SU-DHL-6 (cell line): ENCODE measurements at regions not wholly inside any gene's neighbourhood (a gene's known extent, or its start where the extent isn't known, plus 50 kb on each side); places are given as distances from the start of the nearest gene placed in this dataset.

Experiments used
- CTCF ChIP-seq: fragments of 200-600 bp; sonication (generic); IDR thresholded peaks from one replicate; pipeline ENCODE4 v1.5.1; 2017; ENCODE audit warnings: antibody characterized with exemption, mild to moderate bottlenecking, low read length, moderate library complexity; ENCODE audit not compliant: insufficient read depth, poor library complexity, severe bottlenecking
- EZH2phosphoT487 ChIP-seq: fragments of 200-600 bp; sonication (generic), shearing (Covaris generic); conservative IDR thresholded peaks from 2 replicates; pipeline ENCODE4 v1.6.1; 2018; ENCODE audit warnings: mild to moderate bottlenecking, antibody characterized with exemption, low read length, moderate library complexity, mixed read lengths

GRCh38 chr7:81111358-81111757, 192.5 kb upstream of the SEMA3C start:
- TF ChIP-seq CTCF, result no peak
- TF ChIP-seq EZH2phosphoT487, result no peak
